ENCODE measurements at regions not wholly inside any gene's neighbourhood (a gene's known extent, or its start where the extent isn't known, plus 50 kb on each side); places are given as distances from the start of the nearest gene placed in this dataset.

DNA sequence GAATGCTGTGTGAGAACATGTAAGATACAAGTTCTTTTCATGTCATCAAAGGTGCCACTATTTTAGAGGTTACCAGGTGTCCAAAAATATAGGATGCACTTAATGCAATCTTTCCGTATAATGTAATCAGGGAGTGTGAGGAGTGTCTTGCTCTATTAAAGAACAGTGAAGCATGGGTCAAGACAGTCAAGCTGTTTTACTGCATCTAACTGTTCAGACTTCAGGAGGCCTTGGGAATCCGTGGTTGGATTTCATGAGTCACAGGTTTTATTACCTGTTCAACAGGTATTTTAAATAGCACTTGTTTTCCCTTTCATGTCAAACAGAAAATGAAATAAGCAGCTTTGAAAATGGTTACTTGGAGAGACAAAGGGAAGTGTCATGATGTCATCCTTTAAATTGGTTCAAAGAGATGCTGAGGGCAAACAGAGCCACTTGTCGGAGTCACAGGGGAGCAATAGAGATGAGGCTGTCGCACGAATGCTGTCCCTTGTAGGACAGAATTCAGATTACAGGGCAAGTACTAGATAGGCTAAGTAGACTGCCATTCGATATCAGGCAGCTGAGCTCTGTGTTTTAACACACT lies 621.5 kb downstream of the QKI start:
- no peak overlapping the region for H3K4me3 ChIP-seq
- H3K9me3 ChIP-seq, result no peaks in the 10 kb centered on the region
- whole genome bisulfite sequencing, 2 donors (ENCODE audit: low coverage in 1 of 2), result 63% methylated on average over 4 to 6 of the region's 6 CpGs
- DNase-seq, result no peak
- intact Hi-C loops (cut with DNase I; ENCODE audit: low total_unique reads), result no loop called here
- in situ Hi-C loops (cut with MboI; ENCODE audit: low pct_ligation_motif_present in 1 of 4, low pct_unique_long_range_greater_than_20kb in 1 of 4, low sequenced_read_pairs in 3 of 4), result no loop called here
- TF ChIP-seq POLR2A (IDR thresholded peaks at IDR 0.05) (no peak), EP300 (IDR thresholded peaks at IDR 0.05; ENCODE audit: low read depth) (no peak)
- TF ChIP-seq, protein P1, sequence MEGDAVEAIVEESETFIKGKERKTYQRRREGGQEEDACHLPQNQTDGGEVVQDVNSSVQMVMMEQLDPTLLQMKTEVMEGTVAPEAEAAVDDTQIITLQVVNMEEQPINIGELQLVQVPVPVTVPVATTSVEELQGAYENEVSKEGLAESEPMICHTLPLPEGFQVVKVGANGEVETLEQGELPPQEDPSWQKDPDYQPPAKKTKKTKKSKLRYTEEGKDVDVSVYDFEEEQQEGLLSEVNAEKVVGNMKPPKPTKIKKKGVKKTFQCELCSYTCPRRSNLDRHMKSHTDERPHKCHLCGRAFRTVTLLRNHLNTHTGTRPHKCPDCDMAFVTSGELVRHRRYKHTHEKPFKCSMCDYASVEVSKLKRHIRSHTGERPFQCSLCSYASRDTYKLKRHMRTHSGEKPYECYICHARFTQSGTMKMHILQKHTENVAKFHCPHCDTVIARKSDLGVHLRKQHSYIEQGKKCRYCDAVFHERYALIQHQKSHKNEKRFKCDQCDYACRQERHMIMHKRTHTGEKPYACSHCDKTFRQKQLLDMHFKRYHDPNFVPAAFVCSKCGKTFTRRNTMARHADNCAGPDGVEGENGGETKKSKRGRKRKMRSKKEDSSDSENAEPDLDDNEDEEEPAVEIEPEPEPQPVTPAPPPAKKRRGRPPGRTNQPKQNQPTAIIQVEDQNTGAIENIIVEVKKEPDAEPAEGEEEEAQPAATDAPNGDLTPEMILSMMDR (IDR thresholded peaks at IDR 0.05), result no peak
- H3K27me3 ChIP-seq, result no peaks in the 10 kb centered on the region
- H3K4me1 ChIP-seq, result no peaks in the 10 kb centered on the region
- H3K27ac ChIP-seq, result no peak overlapping the region
- H3K36me3 ChIP-seq, result no peaks in the 10 kb centered on the region

GRCh38 chr6:164034602-164035140 lies 620.2 kb downstream of the QKI start:
- H3K27ac ChIP-seq, result no peak overlapping the region

DNA sequence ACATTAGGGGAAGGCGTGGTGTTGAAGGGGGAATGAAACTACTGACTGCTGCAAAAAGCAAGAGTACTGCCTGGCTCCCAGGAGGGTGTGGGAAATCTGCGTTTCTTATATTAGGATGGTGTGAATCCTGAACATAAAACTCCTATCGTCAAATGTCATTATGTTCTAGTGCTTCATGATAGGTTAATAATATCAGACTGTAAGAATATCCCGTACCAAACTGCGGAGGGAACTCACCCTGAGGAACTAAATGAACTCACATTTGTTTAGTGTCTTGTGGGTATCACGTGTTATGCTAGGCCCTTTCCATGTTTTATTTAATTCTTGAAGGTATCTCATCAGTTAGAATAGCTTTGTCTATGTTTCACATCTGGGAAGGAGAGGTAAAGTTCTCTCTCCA lies 610.7 kb downstream of the QKI start:
- Histone ChIP-seq H3K27ac (no peak overlapping the region), H3K9me3 (no peaks in the 10 kb centered on the region), H3K27me3 (no peaks in the 10 kb centered on the region), H3K36me3 (no peaks in the 10 kb centered on the region), H3K4me3 (no peak overlapping the region), H3K4me1 (no peaks in the 10 kb centered on the region)
- DNase-seq, result no peak
- intact Hi-C loops (cut with DNase I; ENCODE audit: low total_unique reads), result no loop called here
- TF ChIP-seq POLR2AphosphoS5 (IDR thresholded peaks at IDR 0.05), result no peak
- TF ChIP-seq, protein P1 (IDR thresholded peaks at IDR 0.05), result no peak
- no peak for TF ChIP-seq POLR2A (IDR thresholded peaks at IDR 0.05)
- no peak for TF ChIP-seq EP300 (IDR thresholded peaks at IDR 0.05; ENCODE audit: low read depth)
- in situ Hi-C loops (cut with MboI; ENCODE audit: low pct_ligation_motif_present in 1 of 4, low pct_unique_long_range_greater_than_20kb in 1 of 4, low sequenced_read_pairs in 3 of 4), result no loop called here
- 85 to 88% methylated on average over 6 of the region's 6 CpGs for WGBS, 2 donors (ENCODE audit: low coverage in 1 of 2)

More at GRCh38 chr6:164034602-164035140, 620.2 kb downstream of the QKI start:
- DNase-seq, result no peak
- TF ChIP-seq POLR2AphosphoS5 (IDR thresholded peaks at IDR 0.05) (no peak), EP300 (IDR thresholded peaks at IDR 0.05; ENCODE audit: low read depth) (no peak), POLR2A (IDR thresholded peaks at IDR 0.05) (no peak)
- TF ChIP-seq, protein P1 (IDR thresholded peaks at IDR 0.05), result no peak
- intact Hi-C loops (cut with DNase I; ENCODE audit: low total_unique reads), result no loop called here
- WGBS, 2 donors (ENCODE audit: low coverage in 1 of 2), result 26 to 38% methylated on average over 2 of the region's 2 CpGs
- in situ Hi-C loops (cut with MboI; ENCODE audit: low pct_ligation_motif_present in 1 of 4, low pct_unique_long_range_greater_than_20kb in 1 of 4, low sequenced_read_pairs in 3 of 4), result no loop called here
- no peaks in the 10 kb centered on the region for H3K36me3 ChIP-seq
- H3K4me3 ChIP-seq, result no peak overlapping the region
- no peaks in the 10 kb centered on the region for H3K27me3 ChIP-seq
- H3K9me3 ChIP-seq, result no peaks in the 10 kb centered on the region
- no peaks in the 10 kb centered on the region for H3K4me1 ChIP-seq

- in situ Hi-C loops (cut with MboI; ENCODE audit: low pct_ligation_motif_present in 1 of 4, low pct_unique_long_range_greater_than_20kb in 1 of 4, low sequenced_read_pairs in 3 of 4), result no loop called here
- no peak overlapping the region for H3K27ac ChIP-seq
- H3K4me3 ChIP-seq, result no peak overlapping the region
- H3K9me3 ChIP-seq, result no peaks in the 10 kb centered on the region
- no peak for DNase-seq
- H3K27me3 ChIP-seq, result no peaks in the 10 kb centered on the region
- intact Hi-C loops (cut with DNase I; ENCODE audit: low total_unique reads), result no loop called here
- WGBS, 2 donors (ENCODE audit: low coverage in 1 of 2), result 57 to 65% methylated on average over 7 of the region's 7 CpGs
- TF ChIP-seq POLR2AphosphoS5 (IDR thresholded peaks at IDR 0.05), result no peak
- TF ChIP-seq, protein P1 (IDR thresholded peaks at IDR 0.05), result no peak
- no peak for TF ChIP-seq EP300 (IDR thresholded peaks at IDR 0.05; ENCODE audit: low read depth)
- no peak for TF ChIP-seq POLR2A (IDR thresholded peaks at IDR 0.05)
- H3K4me1 ChIP-seq, result no peaks in the 10 kb centered on the region
- H3K36me3 ChIP-seq, result no peaks in the 10 kb centered on the region
Measured at GRCh38 chr6:164023535-164023934, 609.0 kb downstream of the QKI start.
